Upper lobe of right lung (tissue), 1 donor: ENCODE measurements at regions not wholly inside any gene's neighbourhood (a gene's known extent, or its start where the extent isn't known, plus 50 kb on each side); places are given as distances from the start of the nearest gene placed in this dataset.

Experiments used
- ATAC-seq: fragments of 200-7000 bp; cut with Tn5 transposase; one replicate; pipeline ENCODE4 v1.9.1; 2020; ENCODE audit warnings: mild to moderate bottlenecking, moderate library complexity
- DNase-seq: peaks from one replicate; pipeline ENCODE4 v3.0.0-alpha.2; 2020
- H3K27ac ChIP-seq: fragments of 200-600 bp; one replicate; pipeline ENCODE4 v1.8.0; 2022
- H3K27me3 ChIP-seq: fragments of 200-600 bp; one replicate; pipeline ENCODE4 v1.8.0; 2022; ENCODE audit warnings: mild to moderate bottlenecking
- H3K36me3 ChIP-seq: fragments of 200-600 bp; one replicate; pipeline ENCODE4 v1.8.0; 2022
- H3K4me1 ChIP-seq: fragments of 200-600 bp; one replicate; pipeline ENCODE4 v1.8.0; 2022
- H3K4me3 ChIP-seq: fragments of 200-600 bp; one replicate; pipeline ENCODE4 v1.8.0; 2022; ENCODE audit warnings: mild to moderate bottlenecking
- H3K9me3 ChIP-seq: fragments of 200-600 bp; one replicate; pipeline ENCODE4 v1.8.0; 2022
- CTCF ChIP-seq: fragments of 200-600 bp; IDR thresholded peaks from one replicate; pipeline ENCODE4 v1.8.0; 2022; ENCODE audit warnings: antibody characterized with exemption
- intact Hi-C: fragments of 100-400 bp; cut with DNase I; formaldehyde crosslinking; loops from one replicate; pipeline ENCODE4 v1.11.0; 2022
- donor health status: DM: no; HTN: yes; CAD: no; lungs with severe emphysema.

- H3K4me3 ChIP-seq: no peak overlapping the region
- no peak for TF ChIP-seq CTCF
- intact Hi-C loops: no loop called here
These were observed 950.7 kb upstream of the FANCL start for GRCh38 chr2:59191781-59192180.

GRCh38 chr2:59190518-59190917 is 949.4 kb upstream of the FANCL start:
- no peak for TF ChIP-seq CTCF
- H3K27ac ChIP-seq: no peak overlapping the region
- ATAC-seq (no peak), DNase-seq (no peak)
- intact Hi-C loops: no loop called here
- H3K4me3 ChIP-seq: no peak overlapping the region
- H3K4me1 ChIP-seq: no peaks in the 10 kb centered on the region
- no peaks in the 10 kb centered on the region for H3K9me3 ChIP-seq
- H3K27me3 ChIP-seq: no peaks in the 10 kb centered on the region
- no peaks in the 10 kb centered on the region for H3K36me3 ChIP-seq

More at GRCh38 chr2:59191781-59192180, 950.7 kb upstream of the FANCL start:
- H3K27ac ChIP-seq: no peak overlapping the region
- no peaks in the 10 kb centered on the region for H3K4me1 ChIP-seq
- H3K36me3 ChIP-seq: no peaks in the 10 kb centered on the region
- DNase-seq (no peak), ATAC-seq (no peak)
- H3K27me3 ChIP-seq: no peaks in the 10 kb centered on the region
- no peaks in the 10 kb centered on the region for H3K9me3 ChIP-seq

- TF ChIP-seq CTCF: no peak
- Histone ChIP-seq H3K4me3 (no peak overlapping the region), H3K27me3 (no peaks in the 10 kb centered on the region), H3K27ac (no peak overlapping the region), H3K4me1 (no peaks in the 10 kb centered on the region), H3K36me3 (no peaks in the 10 kb centered on the region), H3K9me3 (no peaks in the 10 kb centered on the region)
- no peak for DNase-seq
- no peak for ATAC-seq
- intact Hi-C loops: no loop called here
These were observed 943.3 kb upstream of the FANCL start for GRCh38 chr2:59184276-59185020.

- H3K4me3 ChIP-seq: no peak overlapping the region
These were observed 941.9 kb upstream of the FANCL start for GRCh38 chr2:59183070-59183469.

GRCh38 chr2:59182249-59182648 is 941.1 kb upstream of the FANCL start:
- DNase-seq (no peak), ATAC-seq (no peak)
- intact Hi-C loops: no loop called here
- Histone ChIP-seq H3K27me3 (no peaks in the 10 kb centered on the region), H3K4me3 (no peak overlapping the region), H3K36me3 (no peaks in the 10 kb centered on the region), H3K27ac (no peak overlapping the region), H3K4me1 (no peaks in the 10 kb centered on the region), H3K9me3 (no peaks in the 10 kb centered on the region)
- no peak for TF ChIP-seq CTCF

More at GRCh38 chr2:59183070-59183469, 941.9 kb upstream of the FANCL start:
- intact Hi-C loops: no loop called here
- Histone ChIP-seq H3K27ac (no peak overlapping the region), H3K27me3 (no peaks in the 10 kb centered on the region), H3K9me3 (no peaks in the 10 kb centered on the region), H3K36me3 (no peaks in the 10 kb centered on the region), H3K4me1 (no peaks in the 10 kb centered on the region)
- TF ChIP-seq CTCF: no peak
- no peak for ATAC-seq
- no peak for DNase-seq
